SU-DHL-6 (cell line): ENCODE measurements at regions not wholly inside any gene's neighbourhood (a gene's known extent, or its start where the extent isn't known, plus 50 kb on each side); places are given as distances from the start of the nearest gene placed in this dataset.

Experiments used
- H2AFZ ChIP-seq: fragments of 200-600 bp; sonication (generic); 2 replicates; pipeline ENCODE4 v1.6.1; 2014; ENCODE audit warnings: low read depth, mild to moderate bottlenecking, moderate library complexity, mixed read lengths, antibody characterized with exemption, low read length; ENCODE audit not compliant: severe bottlenecking
- H3F3A ChIP-seq: fragments of 200-600 bp; shearing (Covaris generic); 2 replicates; pipeline ENCODE4 v1.6.0; 2016; ENCODE audit warnings: antibody characterized with exemption, mild to moderate bottlenecking; ENCODE audit not compliant: insufficient read depth
- H3K27ac ChIP-seq: fragments of 200-600 bp; sonication (generic); 2 replicates; pipeline ENCODE4 v1.5.1; 2016; ENCODE audit warnings: low read depth, mild to moderate bottlenecking, low read length, moderate library complexity, mixed read lengths
- H3K27me3 ChIP-seq: fragments of 200-600 bp; sonication (generic), shearing (Covaris generic); 2 replicates; pipeline ENCODE4 v1.6.0; 2014; ENCODE audit warnings: mild to moderate bottlenecking, low read length
- H3K36me3 ChIP-seq: fragments of 200-600 bp; sonication (generic); 2 replicates; pipeline ENCODE4 v1.6.1; 2014; ENCODE audit warnings: mild to moderate bottlenecking, low read length, mixed read lengths
- H3K4me2 ChIP-seq: fragments of 300-600, 200-600 bp; shearing (Covaris generic), sonication (generic); 2 replicates; pipeline ENCODE4 v1.6.0; 2014; ENCODE audit warnings: low read length, low read depth, mild to moderate bottlenecking; ENCODE audit not compliant: poor library complexity, severe bottlenecking
- H3K4me3 ChIP-seq: fragments of 200-600 bp; sonication (generic); 2 replicates; pipeline ENCODE4 v1.5.1; 2014; ENCODE audit warnings: antibody characterized with exemption, low read length, mild to moderate bottlenecking, mixed read lengths; ENCODE audit not compliant: insufficient read depth, poor library complexity, severe bottlenecking
- H3K79me2 ChIP-seq: fragments of 200-600 bp; sonication (generic); 2 replicates; pipeline ENCODE4 v1.6.1; 2014; ENCODE audit warnings: mild to moderate bottlenecking, low read length, moderate library complexity; ENCODE audit not compliant: insufficient read depth
- H3K9ac ChIP-seq: fragments of 200-600 bp; sonication (generic); 2 replicates; pipeline ENCODE4 v1.7.0; 2014; ENCODE audit warnings: mild to moderate bottlenecking, low read length
- H3K9me2 ChIP-seq: fragments of 200-600 bp; sonication (generic); replicated peaks from 2 replicates; pipeline ENCODE4 v1.6.1; 2014; ENCODE audit warnings: low read length; ENCODE audit not compliant: insufficient read depth
- H3K9me3 ChIP-seq: fragments of 200-600 bp; sonication (generic); 2 replicates; pipeline ENCODE4 v1.6.1; 2014; ENCODE audit warnings: low read length, mixed read lengths; ENCODE audit not compliant: insufficient read depth
- H4K20me1 ChIP-seq: fragments of 200-600 bp; sonication (generic); 2 replicates; pipeline ENCODE4 v1.6.1; 2014; ENCODE audit warnings: low read depth, mild to moderate bottlenecking, antibody characterized with exemption, low read length, moderate library complexity, mixed read lengths
- CTCF ChIP-seq: fragments of 200-600 bp; sonication (generic); IDR thresholded peaks from one replicate; pipeline ENCODE4 v1.5.1; 2017; ENCODE audit warnings: antibody characterized with exemption, mild to moderate bottlenecking, low read length, moderate library complexity; ENCODE audit not compliant: insufficient read depth, poor library complexity, severe bottlenecking
- EZH2phosphoT487 ChIP-seq: fragments of 200-600 bp; sonication (generic), shearing (Covaris generic); conservative IDR thresholded peaks from 2 replicates; pipeline ENCODE4 v1.6.1; 2018; ENCODE audit warnings: mild to moderate bottlenecking, antibody characterized with exemption, low read length, moderate library complexity, mixed read lengths

GRCh38 chr16:86965331-86965730 lies 351.9 kb downstream of the C16orf95 start:
- H3F3A ChIP-seq = no peaks in the 10 kb centered on the region
- no peaks in the 10 kb centered on the region for H3K79me2 ChIP-seq
- no peak overlapping the region for H2AFZ ChIP-seq
- no peaks in the 10 kb centered on the region for H3K27me3 ChIP-seq
- no peaks in the 10 kb centered on the region for H3K9me3 ChIP-seq
- H4K20me1 ChIP-seq = no peaks in the 10 kb centered on the region
- no peak overlapping the region for H3K9ac ChIP-seq
- H3K27ac ChIP-seq = no peak overlapping the region
- H3K4me3 ChIP-seq = no peak overlapping the region
- H3K4me2 ChIP-seq = no peak overlapping the region
- no peaks in the 10 kb centered on the region for H3K36me3 ChIP-seq
- H3K9me2 ChIP-seq = no peaks in the 10 kb centered on the region
- TF ChIP-seq CTCF (no peak), EZH2phosphoT487 (no peak)

GRCh38 chr16:86965840-86966550 lies 351.2 kb downstream of the C16orf95 start:
- Histone ChIP-seq H3K79me2 (no peaks in the 10 kb centered on the region), H3K4me2 (no peak overlapping the region)

GRCh38 chr16:86966777-86967176 lies 350.4 kb downstream of the C16orf95 start:
- TF ChIP-seq CTCF (no peak), EZH2phosphoT487 (no peak)

More at GRCh38 chr16:86965840-86966550, 351.2 kb downstream of the C16orf95 start:
- TF ChIP-seq EZH2phosphoT487 (no peak), CTCF (no peak)
- no peaks in the 10 kb centered on the region for H3K27me3 ChIP-seq
- no peak overlapping the region for H2AFZ ChIP-seq
- H4K20me1 ChIP-seq = no peaks in the 10 kb centered on the region
- H3K36me3 ChIP-seq = no peaks in the 10 kb centered on the region
- no peak overlapping the region for H3K4me3 ChIP-seq
- no peak overlapping the region for H3K9ac ChIP-seq
- H3F3A ChIP-seq = no peaks in the 10 kb centered on the region
- H3K9me3 ChIP-seq = no peaks in the 10 kb centered on the region
- no peak overlapping the region for H3K27ac ChIP-seq
- H3K9me2 ChIP-seq = no peaks in the 10 kb centered on the region

More at GRCh38 chr16:86966777-86967176, 350.4 kb downstream of the C16orf95 start:
- H3K9me3 ChIP-seq = no peaks in the 10 kb centered on the region
- no peaks in the 10 kb centered on the region for H3K79me2 ChIP-seq
- H3K9me2 ChIP-seq = no peaks in the 10 kb centered on the region
- H4K20me1 ChIP-seq = no peaks in the 10 kb centered on the region
- H3K4me2 ChIP-seq = no peak overlapping the region
- H3K9ac ChIP-seq = no peak overlapping the region
- H3K36me3 ChIP-seq = no peaks in the 10 kb centered on the region
- H2AFZ ChIP-seq = no peak overlapping the region
- H3K27ac ChIP-seq = no peak overlapping the region
- no peak overlapping the region for H3K4me3 ChIP-seq
- H3K27me3 ChIP-seq = no peaks in the 10 kb centered on the region
- H3F3A ChIP-seq = no peaks in the 10 kb centered on the region
